ENCODE measurements at regions not wholly inside any gene's neighbourhood (a gene's known extent, or its start where the extent isn't known, plus 50 kb on each side); places are given as distances from the start of the nearest gene placed in this dataset.
"Not testable (repeated sequence)": the region's sequence is repeated elsewhere in the genome, so short reads cannot be mapped to it uniquely, and the experiment has no call there.

DNA sequence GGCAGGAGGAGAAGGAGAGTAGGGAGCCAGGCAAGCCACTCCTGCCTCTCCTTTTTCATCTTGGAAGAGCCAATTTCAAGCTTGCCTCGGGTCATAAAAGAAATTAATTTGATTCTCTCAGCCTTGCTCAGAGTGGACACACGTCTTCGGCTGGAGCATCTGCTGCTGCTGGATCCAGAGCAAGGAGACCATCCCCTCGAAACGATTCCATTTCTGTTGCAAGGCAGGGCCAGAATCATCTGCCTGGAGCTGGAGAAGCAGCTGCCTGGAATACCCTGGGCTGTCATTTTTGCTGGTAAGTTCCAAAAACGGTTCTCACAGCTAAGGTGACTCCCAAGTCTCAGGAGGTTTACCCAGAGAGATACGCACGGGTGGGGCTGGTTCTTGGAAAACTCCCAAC is 103.3 kb downstream of the NPIPA5 start:
- TF ChIP-seq, protein P1, sequence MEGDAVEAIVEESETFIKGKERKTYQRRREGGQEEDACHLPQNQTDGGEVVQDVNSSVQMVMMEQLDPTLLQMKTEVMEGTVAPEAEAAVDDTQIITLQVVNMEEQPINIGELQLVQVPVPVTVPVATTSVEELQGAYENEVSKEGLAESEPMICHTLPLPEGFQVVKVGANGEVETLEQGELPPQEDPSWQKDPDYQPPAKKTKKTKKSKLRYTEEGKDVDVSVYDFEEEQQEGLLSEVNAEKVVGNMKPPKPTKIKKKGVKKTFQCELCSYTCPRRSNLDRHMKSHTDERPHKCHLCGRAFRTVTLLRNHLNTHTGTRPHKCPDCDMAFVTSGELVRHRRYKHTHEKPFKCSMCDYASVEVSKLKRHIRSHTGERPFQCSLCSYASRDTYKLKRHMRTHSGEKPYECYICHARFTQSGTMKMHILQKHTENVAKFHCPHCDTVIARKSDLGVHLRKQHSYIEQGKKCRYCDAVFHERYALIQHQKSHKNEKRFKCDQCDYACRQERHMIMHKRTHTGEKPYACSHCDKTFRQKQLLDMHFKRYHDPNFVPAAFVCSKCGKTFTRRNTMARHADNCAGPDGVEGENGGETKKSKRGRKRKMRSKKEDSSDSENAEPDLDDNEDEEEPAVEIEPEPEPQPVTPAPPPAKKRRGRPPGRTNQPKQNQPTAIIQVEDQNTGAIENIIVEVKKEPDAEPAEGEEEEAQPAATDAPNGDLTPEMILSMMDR (IDR thresholded peaks at IDR 0.05; ENCODE audit: poor library complexity, severe bottlenecking): not testable (repeated sequence)
- TF ChIP-seq, protein P2, sequence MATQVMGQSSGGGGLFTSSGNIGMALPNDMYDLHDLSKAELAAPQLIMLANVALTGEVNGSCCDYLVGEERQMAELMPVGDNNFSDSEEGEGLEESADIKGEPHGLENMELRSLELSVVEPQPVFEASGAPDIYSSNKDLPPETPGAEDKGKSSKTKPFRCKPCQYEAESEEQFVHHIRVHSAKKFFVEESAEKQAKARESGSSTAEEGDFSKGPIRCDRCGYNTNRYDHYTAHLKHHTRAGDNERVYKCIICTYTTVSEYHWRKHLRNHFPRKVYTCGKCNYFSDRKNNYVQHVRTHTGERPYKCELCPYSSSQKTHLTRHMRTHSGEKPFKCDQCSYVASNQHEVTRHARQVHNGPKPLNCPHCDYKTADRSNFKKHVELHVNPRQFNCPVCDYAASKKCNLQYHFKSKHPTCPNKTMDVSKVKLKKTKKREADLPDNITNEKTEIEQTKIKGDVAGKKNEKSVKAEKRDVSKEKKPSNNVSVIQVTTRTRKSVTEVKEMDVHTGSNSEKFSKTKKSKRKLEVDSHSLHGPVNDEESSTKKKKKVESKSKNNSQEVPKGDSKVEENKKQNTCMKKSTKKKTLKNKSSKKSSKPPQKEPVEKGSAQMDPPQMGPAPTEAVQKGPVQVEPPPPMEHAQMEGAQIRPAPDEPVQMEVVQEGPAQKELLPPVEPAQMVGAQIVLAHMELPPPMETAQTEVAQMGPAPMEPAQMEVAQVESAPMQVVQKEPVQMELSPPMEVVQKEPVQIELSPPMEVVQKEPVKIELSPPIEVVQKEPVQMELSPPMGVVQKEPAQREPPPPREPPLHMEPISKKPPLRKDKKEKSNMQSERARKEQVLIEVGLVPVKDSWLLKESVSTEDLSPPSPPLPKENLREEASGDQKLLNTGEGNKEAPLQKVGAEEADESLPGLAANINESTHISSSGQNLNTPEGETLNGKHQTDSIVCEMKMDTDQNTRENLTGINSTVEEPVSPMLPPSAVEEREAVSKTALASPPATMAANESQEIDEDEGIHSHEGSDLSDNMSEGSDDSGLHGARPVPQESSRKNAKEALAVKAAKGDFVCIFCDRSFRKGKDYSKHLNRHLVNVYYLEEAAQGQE (IDR thresholded peaks at IDR 0.05; ENCODE audit: borderline replicate concordance): not testable (repeated sequence)
- not testable (repeated sequence) for TF ChIP-seq EZH2 (IDR thresholded peaks at IDR 0.05; ENCODE audit: borderline replicate concordance, insufficient read depth, low read length, poor library complexity, severe bottlenecking); POLR2AphosphoS5 (IDR thresholded peaks at IDR 0.05); RAD21 (conservative IDR thresholded peaks at IDR 0.05); MXI1 (conservative IDR thresholded peaks at IDR 0.05; ENCODE audit: poor library complexity, severe bottlenecking); TAF1 (IDR thresholded peaks at IDR 0.05; ENCODE audit: low read depth); EP300 (conservative IDR thresholded peaks at IDR 0.05; ENCODE audit: poor library complexity, severe bottlenecking); SMC3 (conservative IDR thresholded peaks at IDR 0.05; ENCODE audit: poor library complexity)

Measured in neural cell (in vitro differentiated cells).